ENCODE measurements at regions not wholly inside any gene's neighbourhood (a gene's known extent, or its start where the extent isn't known, plus 50 kb on each side); places are given as distances from the start of the nearest gene placed in this dataset.

- no peak for DNase-seq (ENCODE audit: insufficient read length, low spot score)
- no peak for FAIRE-seq
Measured at GRCh38 chr2:208929139-208929864, 494.5 kb upstream of the MAP2 start.

GRCh38 chr2:208929894-208930427 is 493.9 kb upstream of the MAP2 start:
- no peak for FAIRE-seq
- no peak for DNase-seq (ENCODE audit: insufficient read length, low spot score)
- TF ChIP-seq CTCF (IDR thresholded peaks at IDR 0.05; ENCODE audit: insufficient read depth, missing control alignments), result no peak

More at GRCh38 chr2:208929139-208929864, 494.5 kb upstream of the MAP2 start:
- no peak for TF ChIP-seq CTCF (IDR thresholded peaks at IDR 0.05; ENCODE audit: insufficient read depth, missing control alignments)

- DNase-seq (ENCODE audit: insufficient read length, low spot score), result no peak
- no peak for TF ChIP-seq CTCF (IDR thresholded peaks at IDR 0.05; ENCODE audit: insufficient read depth, missing control alignments)
- FAIRE-seq, result no peak
Measured at GRCh38 chr2:208935531-208935930, 488.3 kb upstream of the MAP2 start.

- FAIRE-seq (no peak), DNase-seq (ENCODE audit: insufficient read length, low spot score) (no peak)
- no peak for TF ChIP-seq CTCF (IDR thresholded peaks at IDR 0.05; ENCODE audit: insufficient read depth, missing control alignments)
Measured at GRCh38 chr2:208937521-208937920, 486.3 kb upstream of the MAP2 start.

- no peak for FAIRE-seq
- DNase-seq (ENCODE audit: insufficient read length, low spot score), result no peak
- TF ChIP-seq CTCF (IDR thresholded peaks at IDR 0.05; ENCODE audit: insufficient read depth, missing control alignments), result no peak
Measured at GRCh38 chr2:208939852-208940251, 484.0 kb upstream of the MAP2 start.

GRCh38 chr2:208945719-208946256 is 478.1 kb upstream of the MAP2 start:
- DNase-seq (ENCODE audit: insufficient read length, low spot score) (no peak), FAIRE-seq (no peak)
- no peak for TF ChIP-seq CTCF (IDR thresholded peaks at IDR 0.05; ENCODE audit: insufficient read depth, missing control alignments)

GRCh38 chr2:208948073-208948472 is 475.8 kb upstream of the MAP2 start:
- DNase-seq (ENCODE audit: insufficient read length, low spot score) (no peak), FAIRE-seq (no peak)
- TF ChIP-seq CTCF (IDR thresholded peaks at IDR 0.05; ENCODE audit: insufficient read depth, missing control alignments), result no peak

Measured in D721Med (cell line).